ENCODE measurements at regions not wholly inside any gene's neighbourhood (a gene's known extent, or its start where the extent isn't known, plus 50 kb on each side); places are given as distances from the start of the nearest gene placed in this dataset.

DNA sequence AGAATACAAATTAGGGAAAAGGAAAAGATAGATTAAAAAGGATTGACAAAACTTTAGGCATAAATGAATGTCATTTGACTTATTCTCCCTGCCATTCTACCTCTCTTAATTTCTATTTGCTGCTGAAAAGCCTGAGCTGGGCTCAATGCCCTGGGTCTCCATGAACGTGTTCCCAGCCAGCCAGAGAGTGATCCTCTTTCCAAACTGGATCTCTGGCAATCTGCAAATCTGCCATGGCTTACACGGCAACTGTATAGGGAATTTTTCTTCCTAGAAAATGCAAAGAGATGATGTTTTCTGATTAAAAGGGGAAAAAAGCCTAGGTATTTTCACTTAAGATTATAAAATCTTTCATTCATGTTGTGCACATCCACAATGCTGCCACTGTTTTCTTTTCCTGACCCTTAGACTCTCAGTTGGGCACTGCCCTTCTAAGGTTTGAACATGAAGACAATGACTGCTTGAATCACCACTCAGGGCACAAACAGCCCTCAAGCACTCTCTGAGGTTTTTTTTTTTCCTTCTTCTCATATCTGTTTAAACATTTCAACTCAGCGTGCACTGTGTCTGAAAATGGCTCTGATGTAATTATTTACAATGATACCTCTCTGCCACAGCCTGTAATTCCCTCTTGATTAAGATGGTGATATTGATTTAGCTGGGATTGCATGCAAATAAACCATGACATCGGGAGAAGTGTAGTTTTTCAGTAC is 60.3 kb downstream of the DACT1 start:
- Histone ChIP-seq H3K27me3 (ENCODE audit: low read depth) (no peaks in the 10 kb centered on the region; the same call in 1 of the 2 replicates), H3K9me3 (no peaks in the 10 kb centered on the region), H3K4me1 (no peaks in the 10 kb centered on the region), H3K4me3 (no peak overlapping the region), H3K36me3 (replicated peaks) (no peaks in the 10 kb centered on the region)
- DNase-seq (ENCODE audit: low spot score in 2 of 2) = no peak
- in situ Hi-C loops (cut with MboI; ENCODE audit: low sequenced_read_pairs) = no loop called here

DNA sequence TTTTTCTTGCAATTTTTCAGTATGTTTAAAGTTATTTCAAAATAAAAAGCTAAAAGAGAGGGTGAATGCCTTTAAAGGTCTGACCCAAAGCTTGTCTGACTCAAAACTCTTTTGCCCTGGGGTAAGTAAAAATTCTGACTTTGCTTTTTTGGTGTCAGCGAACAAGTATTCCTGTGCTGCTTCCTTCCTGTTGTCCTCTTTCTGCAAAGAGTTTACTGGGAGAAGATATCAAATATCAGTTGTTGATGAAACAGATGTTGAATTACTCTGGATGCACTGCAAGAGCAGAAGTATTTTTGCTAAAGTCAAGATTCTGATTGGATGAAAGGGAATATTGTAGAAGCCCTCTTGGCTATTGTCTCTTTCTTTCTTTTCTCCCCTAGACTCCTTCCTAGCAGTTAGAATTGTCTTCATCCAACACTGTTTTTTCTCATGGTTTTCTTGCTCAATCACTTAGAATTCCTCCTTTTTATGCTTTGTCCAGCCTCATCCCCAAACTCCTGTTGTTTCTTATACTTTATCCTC is 62.0 kb downstream of the DACT1 start:
- Histone ChIP-seq H3K4me3 (no peak overlapping the region), H3K4me1 (no peaks in the 10 kb centered on the region), H3K9me3 (no peaks in the 10 kb centered on the region), H3K27me3 (ENCODE audit: low read depth) (no peaks in the 10 kb centered on the region; the same call in 1 of the 2 replicates), H3K36me3 (replicated peaks) (no peaks in the 10 kb centered on the region)
- in situ Hi-C loops (cut with MboI; ENCODE audit: low sequenced_read_pairs) = no loop called here
- no peak for DNase-seq (ENCODE audit: low spot score in 2 of 2)

GRCh38 chr14:58701156-58701555 is 63.4 kb downstream of the DACT1 start:
- H3K9me3 ChIP-seq = no peaks in the 10 kb centered on the region
- no peak for DNase-seq (ENCODE audit: low spot score in 2 of 2)
- H3K36me3 ChIP-seq (replicated peaks) = no peaks in the 10 kb centered on the region
- H3K4me3 ChIP-seq = no peak overlapping the region
- in situ Hi-C loops (cut with MboI; ENCODE audit: low sequenced_read_pairs) = no loop called here
- H3K27me3 ChIP-seq (ENCODE audit: low read depth) = no peaks in the 10 kb centered on the region; the same call in 1 of the 2 replicates
- no peaks in the 10 kb centered on the region for H3K4me1 ChIP-seq

- H3K4me3 ChIP-seq = no peak overlapping the region
Observed at GRCh38 chr14:58701604-58702003, 63.8 kb downstream of the DACT1 start.

DNA sequence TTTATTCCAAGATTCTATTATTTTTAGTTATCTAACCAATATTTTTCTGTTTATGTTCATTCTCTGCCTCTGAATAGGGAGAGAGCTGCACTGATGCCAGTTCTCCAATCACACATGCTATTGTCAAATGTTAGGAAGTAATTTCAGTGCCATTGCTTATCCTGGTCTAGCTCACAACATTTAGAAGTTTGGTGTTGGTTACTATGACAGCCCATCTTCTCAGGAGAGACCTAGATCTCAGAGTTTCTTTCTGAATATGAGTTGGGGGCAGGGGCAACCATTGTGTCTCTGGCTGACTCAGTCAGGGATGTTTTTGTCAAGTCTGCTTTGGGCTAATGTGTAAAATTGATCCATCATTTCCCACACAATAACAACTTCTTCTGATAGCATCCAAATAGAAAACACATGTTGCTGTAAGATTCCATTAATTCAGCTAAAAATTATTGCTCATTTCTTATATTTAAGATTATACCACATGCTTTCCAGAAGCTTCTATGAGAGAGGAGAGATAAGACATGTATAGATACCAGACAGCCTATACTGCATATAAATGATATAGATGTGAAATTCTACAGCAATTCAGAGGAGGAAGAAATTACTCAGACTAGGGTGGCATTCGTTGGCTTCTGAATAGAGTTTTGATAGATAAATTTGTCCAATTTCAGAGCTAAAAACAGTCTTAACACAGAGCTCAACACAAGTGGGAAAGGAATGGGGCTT is 64.8 kb downstream of the DACT1 start:
- Histone ChIP-seq H3K36me3 (replicated peaks) (no peaks in the 10 kb centered on the region), H3K9me3 (no peaks in the 10 kb centered on the region), H3K27me3 (ENCODE audit: low read depth) (peaks cover 2% of the 10 kb centered on the region; the same call in 1 of the 2 replicates), H3K4me1 (no peaks in the 10 kb centered on the region), H3K4me3 (no peak overlapping the region)
- in situ Hi-C loops (cut with MboI; ENCODE audit: low sequenced_read_pairs) = no loop called here
- DNase-seq (ENCODE audit: low spot score in 2 of 2) = no peak

More at GRCh38 chr14:58701604-58702003, 63.8 kb downstream of the DACT1 start:
- no peaks in the 10 kb centered on the region for H3K9me3 ChIP-seq
- H3K27me3 ChIP-seq (ENCODE audit: low read depth) = no peaks in the 10 kb centered on the region; the same call in 1 of the 2 replicates
- in situ Hi-C loops (cut with MboI; ENCODE audit: low sequenced_read_pairs) = no loop called here
- no peaks in the 10 kb centered on the region for H3K36me3 ChIP-seq (replicated peaks)
- no peaks in the 10 kb centered on the region for H3K4me1 ChIP-seq
- DNase-seq (ENCODE audit: low spot score in 2 of 2) = no peak

DNA sequence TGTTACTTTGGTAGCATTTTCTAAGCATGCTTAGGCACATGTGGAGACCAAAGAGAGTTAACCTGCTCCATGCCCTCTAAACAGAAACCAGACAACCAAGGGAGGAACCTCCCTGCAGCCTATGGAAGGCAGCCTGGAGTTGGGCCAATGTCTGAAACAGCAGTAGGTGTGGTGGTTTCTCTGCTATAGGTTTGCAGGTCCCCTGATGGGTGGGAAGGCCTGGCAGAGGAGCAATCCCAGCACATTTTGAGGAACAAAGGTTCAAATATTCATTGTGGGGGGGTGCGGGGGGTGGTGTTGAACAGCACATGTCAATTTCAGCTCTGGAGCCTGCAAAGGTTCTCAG is 65.4 kb downstream of the DACT1 start:
- no peak for DNase-seq (ENCODE audit: low spot score in 2 of 2)
- Histone ChIP-seq H3K27me3 (ENCODE audit: low read depth) (peaks cover 4% of the 10 kb centered on the region; the same call in 1 of the 2 replicates), H3K4me1 (no peaks in the 10 kb centered on the region), H3K36me3 (replicated peaks) (no peaks in the 10 kb centered on the region), H3K9me3 (no peaks in the 10 kb centered on the region), H3K4me3 (no peak overlapping the region)
- in situ Hi-C loops (cut with MboI; ENCODE audit: low sequenced_read_pairs) = no loop called here

- no peaks in the 10 kb centered on the region for H3K9me3 ChIP-seq
- H3K4me3 ChIP-seq = no peak overlapping the region
- H3K27me3 ChIP-seq (ENCODE audit: low read depth) = peaks cover 4% of the 10 kb centered on the region; the same call in 1 of the 2 replicates
- in situ Hi-C loops (cut with MboI; ENCODE audit: low sequenced_read_pairs) = no loop called here
- no peaks in the 10 kb centered on the region for H3K36me3 ChIP-seq (replicated peaks)
- DNase-seq (ENCODE audit: low spot score in 2 of 2) = no peak
- H3K4me1 ChIP-seq = 0 out of 2 replicates have a peak, but pooled peaks cover 2% of the 10 kb centered on the region
Observed at GRCh38 chr14:58705066-58705465, 67.3 kb downstream of the DACT1 start.

DNA sequence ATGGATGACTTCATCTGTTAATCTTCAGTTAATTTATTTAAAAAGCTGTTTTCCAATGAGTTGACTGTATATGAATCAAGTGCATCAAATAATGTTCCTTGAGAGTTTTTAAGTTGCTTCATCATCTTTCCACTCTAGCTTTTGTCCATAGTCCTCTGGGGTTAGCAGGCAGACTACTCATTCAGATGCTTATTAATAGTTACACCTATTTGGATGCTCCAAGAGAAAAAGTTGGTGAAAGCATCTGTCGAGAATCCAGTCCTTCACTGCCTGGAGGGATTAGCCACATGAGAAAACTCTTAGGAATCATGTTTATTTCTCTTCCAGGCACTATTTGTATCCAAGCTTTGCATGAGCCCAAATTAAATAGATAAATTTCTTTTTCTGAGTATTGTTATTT is 70.2 kb downstream of the DACT1 start:
- in situ Hi-C loops (cut with MboI; ENCODE audit: low sequenced_read_pairs) = no loop called here
- DNase-seq (ENCODE audit: low spot score in 2 of 2) = no peak
- H3K4me3 ChIP-seq = no peak overlapping the region

GRCh38 chr14:58709949-58710348 is 72.2 kb downstream of the DACT1 start:
- DNase-seq (ENCODE audit: low spot score in 2 of 2) = no peak
- H3K27me3 ChIP-seq (ENCODE audit: low read depth) = peaks cover 4% of the 10 kb centered on the region; the same call in 1 of the 2 replicates
- in situ Hi-C loops (cut with MboI; ENCODE audit: low sequenced_read_pairs) = no loop called here

More for the DNA sequence above, 70.2 kb downstream of the DACT1 start:
- H3K9me3 ChIP-seq = no peaks in the 10 kb centered on the region
- no peaks in the 10 kb centered on the region for H3K36me3 ChIP-seq (replicated peaks)
- H3K27me3 ChIP-seq (ENCODE audit: low read depth) = peaks cover 4% of the 10 kb centered on the region; the same call in 1 of the 2 replicates
- 0 out of 2 replicates have a peak, but pooled peaks cover 2% of the 10 kb centered on the region for H3K4me1 ChIP-seq

GRCh38 chr14:58711382-58711781 is 73.6 kb downstream of the DACT1 start:
- Histone ChIP-seq H3K4me3 (no peak overlapping the region), H3K36me3 (replicated peaks) (no peaks in the 10 kb centered on the region), H3K27me3 (ENCODE audit: low read depth) (peaks cover 4% of the 10 kb centered on the region; the same call in 1 of the 2 replicates), H3K4me1 (0 out of 2 replicates have a peak, but pooled peaks cover 2% of the 10 kb centered on the region), H3K9me3 (no peaks in the 10 kb centered on the region)
- no peak for DNase-seq (ENCODE audit: low spot score in 2 of 2)
- in situ Hi-C loops (cut with MboI; ENCODE audit: low sequenced_read_pairs) = no loop called here

More at GRCh38 chr14:58709949-58710348, 72.2 kb downstream of the DACT1 start:
- Histone ChIP-seq H3K36me3 (replicated peaks) (no peaks in the 10 kb centered on the region), H3K9me3 (no peaks in the 10 kb centered on the region), H3K4me3 (no peak overlapping the region), H3K4me1 (0 out of 2 replicates have a peak, but pooled peaks cover 2% of the 10 kb centered on the region)

GRCh38 chr14:58712357-58712756 is 74.6 kb downstream of the DACT1 start:
- in situ Hi-C loops (cut with MboI; ENCODE audit: low sequenced_read_pairs) = no loop called here
- H3K4me3 ChIP-seq = no peak overlapping the region
- H3K9me3 ChIP-seq = no peaks in the 10 kb centered on the region
- peaks cover 9% of the 10 kb centered on the region; the same call in 1 of the 2 replicates for H3K27me3 ChIP-seq (ENCODE audit: low read depth)
- no peak for DNase-seq (ENCODE audit: low spot score in 2 of 2)
- 0 out of 2 replicates have a peak, but pooled peaks cover 2% of the 10 kb centered on the region for H3K4me1 ChIP-seq
- no peaks in the 10 kb centered on the region for H3K36me3 ChIP-seq (replicated peaks)

GRCh38 chr14:58713677-58714076 is 75.9 kb downstream of the DACT1 start:
- no peaks in the 10 kb centered on the region for H3K36me3 ChIP-seq (replicated peaks)
- H3K4me3 ChIP-seq = no peak overlapping the region
- in situ Hi-C loops (cut with MboI; ENCODE audit: low sequenced_read_pairs) = no loop called here
- H3K27me3 ChIP-seq (ENCODE audit: low read depth) = peaks cover 5% of the 10 kb centered on the region; the same call in 1 of the 2 replicates
- 0 out of 2 replicates have a peak, but pooled peaks cover 2% of the 10 kb centered on the region for H3K4me1 ChIP-seq
- no peak for DNase-seq (ENCODE audit: low spot score in 2 of 2)
- H3K9me3 ChIP-seq = no peaks in the 10 kb centered on the region

- Histone ChIP-seq H3K9me3 (no peaks in the 10 kb centered on the region), H3K4me1 (no peaks in the 10 kb centered on the region), H3K27me3 (ENCODE audit: low read depth) (peaks cover 5% of the 10 kb centered on the region; the same call in 1 of the 2 replicates), H3K4me3 (no peak overlapping the region), H3K36me3 (replicated peaks) (no peaks in the 10 kb centered on the region)
- DNase-seq (ENCODE audit: low spot score in 2 of 2) = no peak
- in situ Hi-C loops (cut with MboI; ENCODE audit: low sequenced_read_pairs) = no loop called here
Observed at GRCh38 chr14:58716706-58717105, 78.9 kb downstream of the DACT1 start.

DNA sequence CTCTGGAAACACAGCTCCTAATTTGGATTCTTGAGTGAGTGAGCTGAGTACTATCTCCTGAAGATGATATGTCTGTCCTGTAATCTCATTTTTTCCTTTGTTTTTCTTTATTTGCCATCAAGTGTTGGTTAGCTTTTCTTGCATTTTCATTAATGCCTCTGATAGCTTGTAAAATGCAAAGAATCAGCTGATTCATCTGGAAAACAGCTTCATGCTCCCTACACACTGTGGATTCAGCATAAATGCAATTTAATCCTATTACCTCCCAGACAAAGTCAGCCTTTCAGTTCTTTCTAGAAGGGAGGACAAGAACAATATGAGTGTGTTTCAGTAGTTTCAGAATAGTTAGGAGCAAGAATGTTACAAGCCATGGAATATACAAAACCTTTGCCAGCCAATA is 79.4 kb downstream of the DACT1 start:
- in situ Hi-C loops (cut with MboI; ENCODE audit: low sequenced_read_pairs) = no loop called here
- Histone ChIP-seq H3K9me3 (no peaks in the 10 kb centered on the region), H3K36me3 (replicated peaks) (no peaks in the 10 kb centered on the region), H3K4me1 (no peaks in the 10 kb centered on the region), H3K4me3 (no peak overlapping the region), H3K27me3 (ENCODE audit: low read depth) (peaks cover 5% of the 10 kb centered on the region; the same call in 1 of the 2 replicates)
- DNase-seq (ENCODE audit: low spot score in 2 of 2) = no peak
